ENCODE measurements at regions not wholly inside any gene's neighbourhood (a gene's known extent, or its start where the extent isn't known, plus 50 kb on each side); places are given as distances from the start of the nearest gene placed in this dataset.
"Not testable (repeated sequence)": the region's sequence is repeated elsewhere in the genome, so short reads cannot be mapped to it uniquely, and the experiment has no call there.

DNA sequence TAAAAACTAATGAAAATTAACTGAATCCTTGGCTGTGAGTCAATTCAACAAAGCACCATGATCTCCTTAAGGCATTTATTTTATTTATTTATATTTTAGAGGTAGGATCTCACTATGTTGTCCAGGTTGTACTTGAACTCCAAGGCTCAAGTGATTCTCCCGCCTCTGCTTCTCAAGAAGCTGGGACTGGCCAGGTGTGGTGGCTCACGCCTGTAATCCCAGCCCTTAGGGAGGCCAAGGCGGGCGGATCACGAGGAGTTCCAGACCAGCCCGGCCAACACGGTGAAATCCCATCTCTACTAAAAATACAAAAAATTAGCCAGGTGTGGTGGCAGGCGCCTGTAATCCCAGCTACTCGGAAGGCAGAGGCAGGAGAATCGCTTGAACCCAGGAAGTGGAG is 52.1 kb upstream of the MAP4 start:
- DNase-seq; H3K4me3 Mint-ChIP-seq; H3K36me3 Mint-ChIP-seq; H3K27me3 Mint-ChIP-seq (ENCODE audit: low read depth in 3 of 3); H3K27ac Mint-ChIP-seq; H3K9me3 Mint-ChIP-seq: not testable (repeated sequence)
- H3K4me1 Mint-ChIP-seq = peaks cover 9 to 35% of the 10 kb centered on the region in 2 donors

DNA sequence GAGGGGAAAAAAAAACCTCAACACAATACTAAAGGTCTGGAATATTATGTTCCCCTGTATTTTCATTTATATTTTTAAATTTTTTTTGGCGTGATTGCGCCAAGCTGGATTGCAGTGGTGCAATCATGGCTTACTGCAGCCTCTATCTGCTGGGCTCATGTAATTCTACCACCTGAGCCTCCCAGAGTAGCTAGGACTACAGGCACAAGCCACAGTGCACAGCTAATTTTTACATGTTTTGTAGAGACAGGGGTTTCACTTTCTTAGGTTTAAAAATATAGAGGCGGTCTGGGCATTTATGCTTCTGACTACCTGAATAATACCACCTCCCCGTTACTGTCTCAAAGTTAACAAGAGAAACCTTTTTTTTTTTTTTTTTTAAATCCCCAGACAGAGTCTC is 51.1 kb upstream of the MAP4 start:
- Mint-ChIP-seq H3K27ac (no peak overlapping the region), H3K27me3 (ENCODE audit: low read depth in 3 of 3) (no peaks in the 10 kb centered on the region)

More for the DNA sequence above, 51.1 kb upstream of the MAP4 start:
- H3K4me1 Mint-ChIP-seq = peaks cover 11 to 38% of the 10 kb centered on the region in 2 donors
- DNase-seq = no peak
- no peaks in the 10 kb centered on the region for H3K9me3 Mint-ChIP-seq
- H3K4me3 Mint-ChIP-seq = no peak overlapping the region
- H3K36me3 Mint-ChIP-seq = peaks cover 0 to 4% (median 0%) of the 10 kb centered on the region in 3 donors
